ENCODE measurements at regions not wholly inside any gene's neighbourhood (a gene's known extent, or its start where the extent isn't known, plus 50 kb on each side); places are given as distances from the start of the nearest gene placed in this dataset.

- Histone ChIP-seq H3K27me3 (no peaks in the 10 kb centered on the region), H3K9me3 (no peaks in the 10 kb centered on the region), H3K4me1 (no peaks in the 10 kb centered on the region), H3K27ac (no peak overlapping the region), H3K4me3 (no peak overlapping the region), H3K36me3 (no peaks in the 10 kb centered on the region)
- no peak for TF ChIP-seq POLR2AphosphoS5 (IDR thresholded peaks at IDR 0.05)
- no peak for TF ChIP-seq EP300 (IDR thresholded peaks at IDR 0.05; ENCODE audit: low read depth)
- TF ChIP-seq CTCF (IDR thresholded peaks at IDR 0.05) = no peak
- TF ChIP-seq POLR2A (IDR thresholded peaks at IDR 0.05) = no peak
- 40 to 74% methylated on average over 1 of the region's 1 CpG for WGBS, 2 donors (ENCODE audit: low coverage in 1 of 2)
- DNase-seq = no peak
- in situ Hi-C loops (cut with MboI; ENCODE audit: low pct_ligation_motif_present in 1 of 4, low pct_unique_long_range_greater_than_20kb in 1 of 4, low sequenced_read_pairs in 3 of 4) = no loop called here
- intact Hi-C loops (cut with DNase I; ENCODE audit: low total_unique reads) = no loop called here
These were observed 129.7 kb upstream of the GRIP1 start for GRCh38 chr12:66808606-66809005.

DNA sequence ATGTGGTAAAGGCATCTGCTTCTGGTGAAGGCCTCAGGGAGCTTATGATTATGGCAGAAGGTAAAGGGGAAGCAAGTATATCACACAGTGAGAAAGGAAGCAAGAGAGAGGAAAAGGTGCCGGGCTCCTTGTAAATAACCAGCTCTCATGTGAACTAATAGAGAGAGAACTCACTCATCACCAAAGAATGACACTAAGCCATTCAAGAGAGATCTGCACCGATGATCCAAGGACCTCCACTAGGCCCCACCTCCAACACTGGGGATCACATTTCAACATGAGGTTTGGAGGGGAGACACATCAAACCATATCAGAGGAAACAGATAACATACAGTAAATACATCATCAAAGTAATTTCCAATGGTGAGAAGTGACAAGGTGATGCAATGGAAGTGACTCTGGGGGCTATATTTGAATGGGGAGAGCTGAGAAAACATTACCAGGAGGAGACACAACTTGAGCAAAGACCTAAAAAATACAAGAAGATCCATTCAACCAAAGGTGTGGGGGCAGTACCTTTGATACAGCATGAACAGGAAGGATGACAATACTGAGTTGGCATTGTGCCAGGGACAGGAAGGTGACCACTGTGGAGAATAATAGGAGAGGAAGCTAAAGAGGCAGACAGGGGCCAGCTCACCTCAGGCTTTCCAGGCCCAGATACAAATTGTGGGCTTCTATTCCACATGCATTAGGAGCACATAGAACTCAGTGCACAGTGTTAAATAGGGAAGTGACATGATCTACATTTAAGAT is 134.4 kb upstream of the GRIP1 start:
- no peaks in the 10 kb centered on the region for H3K36me3 ChIP-seq
- DNase-seq = no peak
- TF ChIP-seq POLR2A (IDR thresholded peaks at IDR 0.05) = no peak
- TF ChIP-seq CTCF (IDR thresholded peaks at IDR 0.05) = no peak
- TF ChIP-seq EP300 (IDR thresholded peaks at IDR 0.05; ENCODE audit: low read depth) = no peak
- no peak for TF ChIP-seq POLR2AphosphoS5 (IDR thresholded peaks at IDR 0.05)
- intact Hi-C loops (cut with DNase I; ENCODE audit: low total_unique reads) = no loop called here
- H3K27me3 ChIP-seq = no peaks in the 10 kb centered on the region
- in situ Hi-C loops (cut with MboI; ENCODE audit: low pct_ligation_motif_present in 1 of 4, low pct_unique_long_range_greater_than_20kb in 1 of 4, low sequenced_read_pairs in 3 of 4) = no loop called here
- H3K9me3 ChIP-seq = no peaks in the 10 kb centered on the region
- no peak overlapping the region for H3K27ac ChIP-seq
- no peaks in the 10 kb centered on the region for H3K4me1 ChIP-seq
- H3K4me3 ChIP-seq = no peak overlapping the region
- 71 to 73% methylated on average over 2 of the region's 2 CpGs for WGBS, 2 donors (ENCODE audit: low coverage in 1 of 2)

DNA sequence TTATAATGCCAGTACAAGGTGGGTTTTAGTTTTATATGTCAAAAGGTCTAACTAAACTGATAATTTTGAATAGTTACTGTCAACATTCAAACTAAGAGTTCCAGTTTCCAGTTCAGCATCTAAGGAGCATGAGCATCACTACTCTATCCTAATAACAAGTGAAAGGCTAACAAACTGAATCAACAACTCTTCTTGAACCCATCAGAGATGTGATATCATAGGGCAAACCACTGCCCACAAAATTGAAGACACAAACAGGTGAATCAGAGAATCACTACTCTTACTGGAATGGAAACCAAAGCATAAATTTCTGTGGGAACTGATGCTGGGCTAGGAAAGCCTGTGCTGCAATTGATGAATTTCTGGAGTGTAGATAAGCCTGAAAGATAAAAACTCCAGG is 140.7 kb upstream of the GRIP1 start:
- no peak for DNase-seq
- Histone ChIP-seq H3K27ac (no peak overlapping the region), H3K4me3 (no peak overlapping the region), H3K4me1 (no peaks in the 10 kb centered on the region), H3K9me3 (no peaks in the 10 kb centered on the region), H3K27me3 (no peaks in the 10 kb centered on the region), H3K36me3 (no peaks in the 10 kb centered on the region)
- TF ChIP-seq EP300 (IDR thresholded peaks at IDR 0.05; ENCODE audit: low read depth) (no peak), CTCF (IDR thresholded peaks at IDR 0.05) (no peak), POLR2AphosphoS5 (IDR thresholded peaks at IDR 0.05) (no peak)
- intact Hi-C loops (cut with DNase I; ENCODE audit: low total_unique reads) (no loop called here), in situ Hi-C loops (cut with MboI; ENCODE audit: low pct_ligation_motif_present in 1 of 4, low pct_unique_long_range_greater_than_20kb in 1 of 4, low sequenced_read_pairs in 3 of 4) (no loop called here)

DNA sequence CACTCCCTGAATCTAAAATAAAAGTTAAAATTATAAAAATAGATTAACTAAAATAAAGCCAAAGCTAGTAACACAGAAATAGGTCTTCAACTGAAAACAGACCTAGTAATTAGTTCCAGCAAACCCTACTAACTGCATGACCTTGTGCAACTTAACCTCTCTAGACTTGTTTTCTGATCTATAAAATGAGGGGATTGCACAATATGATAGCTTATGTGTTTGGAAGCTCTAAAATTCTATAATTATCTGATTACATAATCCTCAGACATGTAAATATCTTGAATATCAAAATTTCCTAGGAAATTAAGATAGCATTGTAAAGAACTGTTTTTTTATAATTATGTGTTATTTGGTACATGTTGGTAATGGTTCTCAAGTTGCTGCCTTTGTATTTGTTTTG is 144.1 kb upstream of the GRIP1 start:
- Histone ChIP-seq H3K36me3 (no peaks in the 10 kb centered on the region), H3K9me3 (no peaks in the 10 kb centered on the region), H3K4me3 (no peak overlapping the region), H3K4me1 (no peaks in the 10 kb centered on the region), H3K27me3 (no peaks in the 10 kb centered on the region), H3K27ac (no peak overlapping the region)
- no peak for DNase-seq
- in situ Hi-C loops (cut with MboI; ENCODE audit: low pct_ligation_motif_present in 1 of 4, low pct_unique_long_range_greater_than_20kb in 1 of 4, low sequenced_read_pairs in 3 of 4) (no loop called here), intact Hi-C loops (cut with DNase I; ENCODE audit: low total_unique reads) (no loop called here)
- no peak for TF ChIP-seq CTCF (IDR thresholded peaks at IDR 0.05)
- TF ChIP-seq EP300 (IDR thresholded peaks at IDR 0.05; ENCODE audit: low read depth) = no peak
- TF ChIP-seq POLR2A (IDR thresholded peaks at IDR 0.05) = no peak
- TF ChIP-seq POLR2AphosphoS5 (IDR thresholded peaks at IDR 0.05) = no peak

Data from transverse colon (tissue), 4 donors.